Cardiac septum (tissue), 1 donor: ENCODE measurements at regions not wholly inside any gene's neighbourhood (a gene's known extent, or its start where the extent isn't known, plus 50 kb on each side); places are given as distances from the start of the nearest gene placed in this dataset.
"Not testable (repeated sequence)": the region's sequence is repeated elsewhere in the genome, so short reads cannot be mapped to it uniquely, and the experiment has no call there.

Experiments used
- DNase-seq: peaks from one replicate; pipeline ENCODE4 v3.0.0-alpha.2; 2020; ENCODE audit warnings: low spot score
- intact Hi-C: fragments of 100-400 bp; cut with DNase I; formaldehyde crosslinking; loops from one replicate; pipeline ENCODE4 v1.14.0; 2022
- donor health status: DM: no; HTN: no; CAD: no.

GRCh38 chr12:68469113-68469512 lies 137.0 kb upstream of the MDM1 start:
- DNase-seq = no peak
- intact Hi-C loops = no loop called here

GRCh38 chr12:68470664-68471328 lies 138.6 kb upstream of the MDM1 start:
- DNase-seq = no peak
- intact Hi-C loops = no loop called here

- no peak for DNase-seq
- intact Hi-C loops = no loop called here
Observed at GRCh38 chr12:68474467-68475204, 136.1 kb upstream of the RAP1B start.

GRCh38 chr12:68476794-68477193 lies 133.9 kb upstream of the RAP1B start:
- intact Hi-C loops = no loop called here
- DNase-seq = no peak

- intact Hi-C loops = no loop called here
- DNase-seq = no peak
Observed at GRCh38 chr12:68477261-68477772, 133.4 kb upstream of the RAP1B start.

- DNase-seq = no peak
- intact Hi-C loops = no loop called here
Observed at GRCh38 chr12:68477906-68478305, 132.8 kb upstream of the RAP1B start.

- intact Hi-C loops = no loop called here
- no peak for DNase-seq
Observed at GRCh38 chr12:68478516-68479260, 132.0 kb upstream of the RAP1B start.

- DNase-seq = no peak
- intact Hi-C loops = no loop called here
Observed at GRCh38 chr12:68479261-68479895, 131.3 kb upstream of the RAP1B start.

GRCh38 chr12:68479896-68480291 lies 130.8 kb upstream of the RAP1B start:
- intact Hi-C loops = no loop called here
- no peak for DNase-seq

- DNase-seq = no peak
- intact Hi-C loops = no loop called here
Observed at GRCh38 chr12:68480526-68480925, 130.2 kb upstream of the RAP1B start.

GRCh38 chr12:68481181-68481941 lies 129.3 kb upstream of the RAP1B start:
- intact Hi-C loops = no loop called here
- DNase-seq = no peak

- intact Hi-C loops = no loop called here
- no peak for DNase-seq
Observed at GRCh38 chr12:68482014-68482413, 128.7 kb upstream of the RAP1B start.

- DNase-seq = no peak
- intact Hi-C loops = no loop called here
Observed at GRCh38 chr12:68482660-68483059, 128.0 kb upstream of the RAP1B start.

GRCh38 chr12:68483592-68484383 lies 126.9 kb upstream of the RAP1B start:
- DNase-seq = no peak
- intact Hi-C loops = no loop called here

GRCh38 chr12:68484578-68484977 lies 126.1 kb upstream of the RAP1B start:
- intact Hi-C loops, DNase-seq: not testable (repeated sequence)

GRCh38 chr12:68486449-68486848 lies 124.2 kb upstream of the RAP1B start:
- intact Hi-C loops, DNase-seq: not testable (repeated sequence)

GRCh38 chr12:68487721-68488309 lies 122.9 kb upstream of the RAP1B start:
- intact Hi-C loops = no loop called here
- DNase-seq = no peak

- DNase-seq = no peak
- intact Hi-C loops = no loop called here
Observed at GRCh38 chr12:68489273-68489672, 121.4 kb upstream of the RAP1B start.
